Tongue (tissue), 1 donor: ENCODE measurements at regions not wholly inside any gene's neighbourhood (a gene's known extent, or its start where the extent isn't known, plus 50 kb on each side); places are given as distances from the start of the nearest gene placed in this dataset.
A peak's percentile ranks its signal among the peaks of the same experiment; 100 is the strongest.
"Not testable (repeated sequence)": the region's sequence is repeated elsewhere in the genome, so short reads cannot be mapped to it uniquely, and the experiment has no call there.

Experiments used
- DNase-seq: peaks from one replicate; pipeline ENCODE4 v3.0.0-alpha.2; 2015

DNA sequence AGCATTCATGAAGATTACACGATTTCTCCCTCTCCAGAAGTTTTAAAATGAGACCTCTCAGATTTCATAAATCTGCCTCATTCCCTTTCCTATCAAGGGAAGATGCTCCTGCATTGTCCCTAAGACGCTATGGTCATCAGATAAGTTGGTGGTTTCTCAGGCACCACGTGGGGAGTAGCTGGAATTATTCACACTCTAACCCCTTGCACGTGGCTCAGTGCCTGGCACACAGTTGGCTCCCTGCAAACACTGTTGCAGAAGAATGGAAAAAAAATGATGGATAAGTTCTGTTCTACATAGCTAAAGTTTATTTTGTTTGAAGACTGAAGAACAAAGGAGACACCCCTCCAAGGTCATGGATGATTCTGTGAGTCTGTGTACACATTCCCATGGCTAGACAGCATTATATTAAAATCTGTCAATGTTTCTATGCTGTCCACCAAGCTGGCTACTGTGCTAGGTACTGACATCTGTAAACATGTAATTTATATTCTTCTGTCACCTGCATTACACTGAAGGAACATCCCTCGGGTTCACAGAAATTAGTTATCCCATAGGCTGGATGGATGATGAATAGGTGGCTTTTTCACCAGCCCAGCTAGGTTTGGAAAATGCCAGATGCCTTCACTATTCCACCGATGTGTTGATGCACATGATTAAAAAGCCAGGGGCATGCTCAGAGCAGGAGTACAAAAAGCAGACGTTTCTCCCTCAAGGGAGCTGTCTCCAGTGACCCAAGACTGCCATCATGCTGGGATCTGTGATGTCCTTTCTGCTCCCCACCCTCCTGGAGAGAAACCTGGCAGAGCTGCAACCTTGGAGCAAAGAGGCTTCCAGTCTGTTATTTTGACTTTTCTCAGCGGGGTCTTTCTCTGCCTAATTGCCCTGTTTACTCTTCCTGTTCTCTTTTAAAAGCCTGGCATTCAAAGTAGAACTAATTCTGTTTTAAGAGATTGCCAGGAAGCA, 610.5 kb downstream of the UTRN start:
- DNase-seq, result no peak

DNA sequence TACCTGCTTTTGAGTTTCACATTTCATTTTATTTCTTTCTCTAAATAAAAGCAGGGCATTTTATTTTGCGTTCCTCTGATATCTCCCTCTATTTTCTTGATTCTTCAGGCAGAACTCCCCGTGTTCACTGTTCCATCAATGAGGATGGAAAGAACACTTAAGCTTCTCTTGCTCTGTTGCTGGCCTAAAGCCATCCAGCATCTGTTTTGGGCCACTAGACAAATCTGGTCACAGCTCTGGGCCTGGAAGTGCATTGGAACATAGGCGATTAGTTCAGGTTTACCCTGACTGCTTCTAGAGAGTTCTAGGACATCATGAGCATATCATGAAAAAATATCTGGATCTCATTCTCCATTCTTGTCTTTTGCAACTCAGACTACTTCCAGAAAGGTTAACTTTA, 611.2 kb downstream of the UTRN start:
- DNase-seq, result peak; percentile 83

DNA sequence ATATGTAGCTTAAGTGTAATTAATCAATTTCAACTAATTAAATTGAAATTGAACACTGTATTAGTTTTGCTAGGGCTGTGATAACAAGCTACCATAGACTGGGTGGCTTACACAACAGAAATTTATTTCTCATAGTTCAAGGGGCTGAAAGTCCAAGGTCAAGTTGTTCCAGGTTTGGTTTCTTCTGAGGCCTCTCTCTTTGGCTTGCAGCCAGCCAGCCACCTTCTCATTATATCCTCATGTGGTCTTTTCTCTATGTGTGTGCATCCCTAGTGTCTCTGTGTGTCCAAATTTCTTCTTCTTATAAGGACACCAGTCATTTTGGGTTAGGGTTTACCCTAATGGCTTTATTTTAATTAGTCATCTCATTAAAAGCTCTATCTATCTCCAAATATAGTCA, 611.7 kb downstream of the UTRN start:
- no peak for DNase-seq

DNA sequence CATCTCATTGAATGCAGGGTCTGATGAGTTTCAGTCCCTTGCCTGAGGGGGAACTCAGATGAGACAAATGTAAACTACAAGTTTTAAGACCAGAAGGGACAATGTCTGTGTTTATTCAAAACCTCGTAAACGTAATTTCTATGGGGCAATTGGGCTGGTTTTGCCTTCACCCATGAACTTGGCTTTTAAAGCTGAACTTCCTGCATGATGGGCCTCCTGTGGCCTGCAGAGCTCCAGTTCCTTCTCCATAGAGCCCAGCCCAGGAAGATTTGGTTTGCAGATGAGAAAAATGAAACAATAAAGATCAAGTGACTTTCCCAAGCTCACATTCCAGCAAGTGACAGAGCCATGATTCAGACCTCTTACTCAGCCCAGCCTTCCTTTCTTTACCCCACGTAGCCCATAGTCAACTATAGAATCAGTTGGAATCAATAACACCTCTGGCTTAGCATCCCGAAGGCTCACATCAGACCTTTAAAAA, 612.3 kb downstream of the UTRN start:
- DNase-seq, result no peak

DNA sequence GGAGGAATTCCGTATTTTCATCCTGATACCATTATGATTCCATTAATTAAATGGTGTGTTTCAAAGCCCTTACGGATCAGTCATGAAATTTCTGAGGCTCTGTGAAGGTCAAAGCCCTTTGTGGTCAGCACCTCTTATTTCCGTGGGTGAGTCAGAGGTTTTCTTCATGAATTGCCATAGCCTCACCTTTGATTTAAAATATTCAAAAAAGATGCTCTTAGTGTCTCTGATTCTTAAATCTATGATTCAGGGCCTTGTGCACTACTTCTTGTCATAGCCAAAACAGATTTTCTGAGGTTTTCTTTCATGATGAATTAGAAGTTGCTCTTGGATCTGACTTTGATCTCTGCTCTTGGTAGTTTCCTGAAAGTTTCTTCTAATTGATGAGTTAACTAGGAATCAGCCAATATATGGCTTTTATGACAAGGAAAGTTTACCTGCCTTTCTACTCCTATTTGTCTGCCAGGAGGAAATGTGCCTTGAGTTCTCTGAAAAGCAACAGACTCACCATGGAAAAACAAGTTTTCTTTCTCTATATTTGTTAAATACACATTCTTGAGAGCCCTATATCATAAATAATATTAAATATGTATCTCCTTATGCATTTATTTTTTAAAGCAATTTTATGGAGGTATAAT, 613.0 kb downstream of the UTRN start:
- no peak for DNase-seq

DNA sequence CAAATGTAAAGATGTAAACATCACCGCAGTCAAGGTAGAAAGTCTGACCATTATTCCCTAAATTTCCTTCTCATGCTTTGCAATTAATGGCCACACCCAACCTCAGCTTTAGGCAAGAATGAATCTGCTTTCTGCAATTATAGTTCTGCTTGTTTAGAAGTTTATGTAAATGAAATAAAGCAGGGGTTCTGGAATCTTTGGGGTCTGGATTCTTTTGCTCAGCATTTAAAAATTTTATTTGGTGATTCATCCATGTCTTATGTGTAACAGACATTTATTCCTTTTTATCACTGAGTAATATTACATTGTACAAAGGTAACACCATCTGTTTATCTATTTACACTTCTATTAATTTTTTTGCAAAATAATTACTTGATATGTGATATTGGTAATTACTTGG, 613.6 kb downstream of the UTRN start:
- DNase-seq, result no peak

DNA sequence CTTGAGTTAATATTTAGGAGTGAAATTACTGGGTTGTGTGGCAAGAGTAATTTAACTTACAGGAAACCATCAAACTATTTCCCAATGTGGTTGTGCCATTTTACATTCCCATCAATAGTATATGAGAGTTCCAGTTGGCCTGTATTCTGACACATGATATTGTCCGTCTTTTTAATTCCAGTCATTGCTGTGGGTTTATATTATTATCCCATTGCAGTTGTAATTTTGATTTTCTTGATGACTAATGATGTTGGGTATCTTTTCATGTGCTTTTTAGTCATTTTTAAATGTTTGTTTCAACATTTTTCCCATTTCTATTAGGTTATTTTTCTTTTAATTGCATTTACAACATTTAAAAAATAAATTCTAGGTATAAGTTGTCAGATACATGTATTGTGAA, 614.0 kb downstream of the UTRN start:
- DNase-seq, result no peak

DNA sequence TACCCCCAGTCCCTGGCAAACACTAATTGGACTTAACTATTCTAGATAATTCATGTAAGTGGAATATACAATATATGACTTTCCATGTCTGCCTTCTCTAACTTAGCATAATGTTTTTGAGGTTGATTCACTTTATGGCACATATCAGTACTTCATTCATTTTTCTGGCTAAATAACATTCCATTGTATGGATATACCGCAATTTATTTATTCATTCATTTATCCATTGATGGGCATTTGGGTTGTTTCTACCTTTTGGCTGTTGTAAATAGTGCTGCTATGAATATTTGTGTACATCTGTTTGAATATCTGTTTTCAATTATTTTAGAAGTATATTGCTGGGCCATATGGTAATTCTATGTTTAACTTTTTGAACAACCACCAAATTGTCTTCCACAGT, 616.3 kb downstream of the UTRN start:
- DNase-seq, result no peak

DNA sequence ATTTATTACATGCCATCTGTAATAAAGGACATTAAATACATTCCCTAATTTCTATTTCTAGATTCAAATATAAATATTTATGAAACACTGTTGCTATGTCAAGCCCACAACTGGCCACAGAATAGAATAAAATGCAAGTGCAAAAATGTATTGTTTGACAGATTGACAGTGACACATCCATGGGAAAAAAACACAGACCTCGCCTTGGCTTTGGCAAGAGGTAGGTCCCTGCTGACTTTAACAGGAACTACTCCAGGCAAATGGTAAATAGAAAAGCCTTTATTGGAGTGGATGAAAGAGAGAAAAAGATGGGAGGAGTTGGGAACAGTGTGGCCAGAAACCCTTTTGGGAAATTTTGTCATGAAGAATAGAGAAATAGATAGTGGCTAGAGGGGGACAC, 622.9 kb downstream of the UTRN start:
- DNase-seq, result no peak

DNA sequence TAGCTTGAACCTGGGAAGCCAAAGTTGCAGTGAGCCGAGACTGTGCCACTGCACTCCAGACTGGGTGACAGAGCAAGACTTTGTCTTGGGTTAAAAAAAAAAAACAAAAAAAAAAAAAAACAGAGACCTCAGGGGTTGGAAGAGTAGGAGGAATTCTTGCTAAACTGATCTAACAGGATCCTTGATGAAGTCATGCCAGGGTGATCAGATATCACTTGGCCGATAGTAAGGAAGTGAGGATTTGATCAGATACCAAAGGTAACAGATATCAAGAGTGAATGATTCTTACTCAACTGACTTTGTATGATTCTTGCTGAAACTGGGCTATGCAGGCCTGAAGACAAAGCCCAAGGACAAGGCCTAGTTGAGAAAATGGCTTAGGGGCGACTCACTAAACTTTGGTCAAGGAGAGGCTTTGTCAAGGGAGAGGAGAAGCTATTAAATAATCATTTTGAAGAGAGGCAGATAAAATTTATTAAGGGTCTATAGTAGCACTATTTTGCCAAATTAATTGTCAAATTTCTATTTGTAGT, 624.7 kb downstream of the UTRN start:
- DNase-seq, result no peak

DNA sequence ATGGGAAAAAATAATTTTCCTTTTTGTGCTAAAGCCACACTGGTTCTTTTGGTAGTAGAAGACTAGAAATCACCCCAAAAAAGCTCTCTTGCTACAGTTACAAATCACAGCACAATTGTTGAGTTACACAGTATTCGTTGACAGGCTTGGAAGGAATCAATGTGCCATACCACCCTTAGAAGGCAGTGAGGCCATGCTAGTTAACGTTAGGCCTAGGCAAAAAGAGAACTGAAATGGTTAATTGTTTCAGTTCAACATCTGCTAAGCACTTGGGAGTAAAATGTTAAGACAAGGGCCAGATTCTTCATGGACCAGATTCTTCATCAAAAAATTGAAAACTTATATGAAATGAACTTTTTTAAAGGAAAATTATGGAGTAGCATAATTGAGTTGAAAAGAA, 626.2 kb downstream of the UTRN start:
- no peak for DNase-seq

DNA sequence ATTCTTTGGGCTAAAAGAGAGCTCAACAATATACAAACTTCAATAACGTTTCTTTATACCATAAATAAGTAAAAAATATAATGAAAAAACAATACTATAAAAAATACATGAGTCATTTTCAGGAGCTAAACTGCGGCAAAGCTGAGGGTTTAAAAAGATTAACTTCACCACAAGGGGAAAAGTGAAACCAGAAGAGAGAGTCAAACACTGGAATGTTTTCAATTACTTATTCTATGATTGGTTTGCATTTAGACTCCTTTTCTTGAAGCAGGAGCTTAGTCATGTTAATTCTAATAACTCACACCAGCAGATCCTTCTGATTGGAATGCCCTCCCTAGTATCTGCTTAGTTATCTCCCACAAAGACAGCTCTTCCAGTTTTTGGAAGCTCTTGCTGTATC, 627.3 kb downstream of the UTRN start:
- DNase-seq, result no peak

DNA sequence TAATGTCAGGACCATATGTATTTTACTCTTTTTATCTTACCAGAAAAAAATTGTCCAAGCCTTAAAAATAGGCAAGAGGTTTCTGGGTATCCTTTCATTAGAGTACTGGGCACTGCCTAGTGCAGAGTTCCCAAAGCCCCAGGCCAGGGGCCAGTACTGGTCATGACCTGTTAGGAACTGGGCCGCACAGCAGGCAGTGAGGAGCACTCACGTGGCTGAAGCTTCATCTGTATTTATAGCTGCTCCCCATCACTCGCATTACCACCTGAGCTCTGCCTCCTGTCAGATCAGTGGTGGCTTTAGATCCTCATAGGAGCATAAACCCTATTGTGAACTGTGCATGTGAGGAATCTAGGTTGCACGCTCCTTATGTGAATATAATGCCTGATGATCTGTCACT, 632.9 kb downstream of the UTRN start:
- no peak for DNase-seq

DNA sequence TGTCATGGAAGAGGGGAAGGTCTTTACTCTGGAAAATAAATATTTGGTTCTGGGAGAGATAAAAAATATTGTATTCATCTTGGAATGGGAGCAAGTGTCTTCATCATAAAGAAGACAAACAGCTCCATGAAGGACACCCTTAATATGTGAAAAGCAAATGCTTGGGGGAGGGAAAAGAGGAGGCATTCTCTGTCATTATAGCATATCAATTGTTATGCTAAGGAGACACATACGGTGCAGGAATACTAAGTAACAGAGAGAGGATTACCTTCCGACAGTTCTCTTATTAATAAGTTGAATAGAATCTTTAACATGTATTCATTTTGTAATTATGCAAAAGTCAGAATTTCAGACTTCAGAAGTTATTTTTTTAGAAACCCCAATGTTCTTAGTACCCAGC, 634.4 kb downstream of the UTRN start:
- DNase-seq, result no peak

DNA sequence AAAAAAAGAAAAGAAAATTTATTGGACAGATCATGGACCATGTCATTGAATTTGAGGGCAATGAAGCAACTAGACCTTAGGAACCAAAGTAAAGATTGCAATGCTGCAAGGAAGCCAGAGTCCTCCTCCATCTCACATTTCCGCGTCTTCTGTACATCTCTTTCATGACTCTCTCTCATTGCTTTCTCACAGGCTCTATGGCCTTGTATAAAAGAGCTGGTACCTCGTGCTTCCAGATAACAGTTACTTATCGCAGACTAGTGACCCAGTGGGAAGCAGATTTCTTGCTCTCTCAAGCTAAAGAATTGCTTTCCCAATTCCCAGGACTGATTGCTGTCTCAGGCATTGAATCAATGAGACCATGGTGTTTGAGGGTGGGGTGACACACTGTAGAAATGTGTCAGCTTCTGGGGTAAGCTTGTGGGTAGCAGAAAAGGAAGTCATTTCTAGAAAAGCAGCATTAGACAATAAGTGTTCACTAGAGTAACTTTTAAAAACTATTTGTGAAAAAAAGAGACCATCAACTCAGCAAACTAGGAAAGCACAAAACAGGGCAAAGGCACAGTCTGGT, 635.3 kb downstream of the UTRN start:
- DNase-seq, result no peak

DNA sequence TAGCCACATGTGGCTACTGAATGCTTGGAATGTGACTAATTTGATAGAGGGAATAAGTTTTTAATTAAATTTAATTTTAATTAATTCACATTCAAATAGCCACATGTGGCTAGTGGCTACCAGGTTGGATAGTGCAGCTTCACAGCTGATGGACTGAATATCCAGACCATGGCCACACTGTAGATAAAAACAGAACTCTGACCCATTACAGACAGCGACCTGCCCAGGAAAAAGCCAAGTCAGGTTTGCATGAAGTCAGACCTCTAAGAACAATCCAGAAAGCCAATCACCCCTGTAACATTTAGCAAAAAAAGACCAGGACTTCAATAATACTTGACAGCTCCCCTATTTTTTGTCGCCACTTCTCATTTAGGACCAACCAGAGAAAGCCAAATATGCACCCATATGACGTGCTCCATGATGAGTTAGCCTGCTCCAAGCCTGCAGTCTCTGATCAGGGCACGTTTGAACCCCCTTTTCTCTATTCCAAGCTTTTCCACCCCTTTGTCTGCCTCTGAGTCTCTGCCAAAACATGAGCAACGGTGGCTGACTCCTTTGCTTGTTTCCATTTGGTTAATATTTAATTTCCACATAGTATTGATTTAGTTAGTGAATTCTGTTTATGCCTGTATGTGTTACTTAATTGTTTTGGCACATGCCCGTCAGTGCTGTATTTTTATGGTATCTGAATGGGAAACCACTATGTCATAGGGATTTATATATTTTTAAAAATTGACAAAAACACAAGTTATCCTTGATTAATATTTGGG, 636.3 kb downstream of the UTRN start:
- no peak for DNase-seq

DNA sequence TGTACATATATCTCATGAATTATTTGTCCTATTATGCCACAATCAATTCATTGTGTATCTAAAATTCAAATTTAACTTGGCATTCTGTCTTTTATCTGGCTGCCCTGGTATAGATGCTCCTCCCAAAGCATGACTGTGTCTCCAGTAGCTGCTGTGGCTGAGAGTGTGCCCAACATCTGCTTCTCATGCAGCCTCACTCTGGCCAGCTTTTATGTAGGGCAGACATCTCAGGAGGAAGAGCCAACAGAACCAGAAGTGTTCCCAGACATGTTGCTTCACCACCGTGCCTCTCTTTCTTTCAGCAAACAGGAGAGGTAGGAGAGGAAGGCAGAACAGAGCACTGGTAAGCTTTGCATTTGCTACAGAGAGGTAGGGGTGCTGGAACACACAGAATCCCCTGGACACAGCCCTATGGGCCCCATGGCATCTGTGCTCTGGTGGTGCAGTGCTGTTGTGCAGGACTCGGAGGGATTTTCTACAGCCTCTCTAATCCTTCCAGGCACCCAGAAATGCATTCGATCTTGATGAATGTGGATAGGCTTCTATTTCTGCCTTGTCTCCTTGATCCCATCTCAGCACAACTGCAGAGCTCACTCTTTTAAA, 637.1 kb downstream of the UTRN start:
- peak; percentile 20 for DNase-seq

DNA sequence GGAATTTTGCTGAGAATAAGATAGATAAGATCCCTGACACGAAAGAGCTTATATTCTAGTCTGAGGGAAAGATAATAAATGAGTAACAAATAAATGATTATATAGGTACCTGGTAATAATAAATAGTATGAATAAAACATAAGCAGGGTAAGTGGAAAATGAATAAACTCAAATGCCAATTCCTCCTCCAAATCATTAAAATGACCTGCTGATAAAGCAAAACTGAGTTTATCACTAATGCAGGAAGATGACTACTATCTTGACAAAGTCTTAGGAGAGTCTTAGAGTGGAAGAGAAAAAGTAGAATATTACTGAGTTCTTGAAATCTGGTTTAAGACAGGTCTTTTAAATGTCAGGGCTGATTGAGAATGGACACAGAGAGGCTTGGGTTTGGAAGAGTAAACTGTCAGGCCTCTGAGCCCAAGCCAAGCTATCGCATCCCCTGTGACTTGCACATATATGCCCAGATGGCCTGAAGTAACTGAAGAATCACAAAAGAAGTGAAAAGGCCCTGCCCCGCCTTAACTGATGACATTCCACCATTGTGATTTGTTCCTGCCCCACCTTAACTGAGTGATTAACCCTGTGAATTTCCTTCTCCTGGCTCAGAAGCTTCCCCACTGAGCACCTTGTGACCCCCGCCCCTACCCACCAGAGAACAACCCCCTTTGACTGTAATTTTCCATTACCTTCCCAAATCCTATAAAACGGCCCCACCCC, 637.8 kb downstream of the UTRN start:
- not testable (repeated sequence) for DNase-seq

DNA sequence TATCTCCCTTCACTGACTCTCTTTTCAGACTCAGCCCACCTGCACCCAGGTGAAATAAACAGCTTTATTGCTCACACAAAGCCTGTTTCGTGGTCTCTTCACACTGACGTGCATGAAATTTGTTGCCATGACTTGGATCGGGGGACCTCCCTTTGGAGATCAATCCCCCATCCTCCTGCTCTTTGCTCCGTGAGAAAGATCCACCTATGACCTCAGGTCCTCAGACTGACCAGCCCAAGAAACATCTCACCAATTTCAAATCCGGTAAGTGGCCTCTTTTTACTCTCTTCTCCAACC, 638.3 kb downstream of the UTRN start:
- not testable (repeated sequence) for DNase-seq

DNA sequence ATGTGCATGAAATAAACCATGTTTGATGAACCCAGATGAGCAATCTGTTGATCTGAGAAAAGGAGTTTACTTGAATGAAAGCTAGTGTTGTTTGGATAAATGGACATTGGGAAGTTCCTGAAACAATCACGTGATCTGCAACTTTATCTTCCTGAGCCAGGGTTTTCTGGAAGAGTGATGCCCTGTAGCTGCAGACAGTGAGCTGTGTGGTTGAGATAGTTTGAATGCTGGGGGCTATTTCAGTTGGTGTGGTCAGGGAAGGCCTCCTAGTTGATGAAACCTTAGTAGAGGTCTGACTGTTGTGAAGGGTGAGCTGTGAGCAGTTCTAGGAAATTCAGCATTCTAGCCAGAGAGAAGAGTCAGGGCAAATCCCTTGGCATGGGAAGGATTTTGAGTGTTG, 643.7 kb downstream of the UTRN start:
- no peak for DNase-seq

DNA sequence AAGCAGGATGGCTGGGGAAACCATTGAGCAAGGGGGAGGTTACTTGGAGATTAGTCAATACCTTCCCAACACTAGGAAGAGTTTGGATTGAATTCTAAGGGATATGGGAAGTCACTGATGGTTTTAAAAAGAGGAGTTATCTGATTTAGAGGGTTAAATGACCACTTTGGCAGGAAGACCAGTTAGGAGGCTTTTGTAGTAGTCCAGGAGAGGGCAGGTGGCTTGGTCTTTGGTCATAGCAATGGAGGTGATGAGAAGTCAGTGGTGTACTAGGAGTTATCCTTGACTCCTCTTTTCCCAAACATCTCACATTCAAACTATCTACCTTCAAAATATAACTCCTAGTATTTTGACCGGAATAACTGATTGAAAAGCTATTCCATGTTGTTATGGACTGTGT, 644.1 kb downstream of the UTRN start:
- no peak for DNase-seq
